ENCODE measurements at regions not wholly inside any gene's neighbourhood (a gene's known extent, or its start where the extent isn't known, plus 50 kb on each side); places are given as distances from the start of the nearest gene placed in this dataset.

- Histone ChIP-seq H3K36me3 (replicated peaks in 1 of 2; ENCODE audit: control insufficient read depth in 1 of 2, insufficient read depth in 2 of 2, low read length in 1 of 2) (no peaks in the 10 kb centered on the region), H3K9me2 (no peaks in the 10 kb centered on the region), H3K4me2 (no peak overlapping the region), H3K27me3 (ENCODE audit: insufficient read depth) (no peaks in the 10 kb centered on the region), H2AFZ (ENCODE audit: low read depth) (no peak overlapping the region), H3K4me3 (ENCODE audit: low read depth in 2 of 2, low read length in 1 of 2) (no peak overlapping the region), H3K27ac (ENCODE audit: low read depth in 2 of 2, low read length in 1 of 2) (no peak overlapping the region), H3F3A (replicated peaks; ENCODE audit: insufficient read depth) (peaks cover 21% of the 10 kb centered on the region), H3K4me1 (ENCODE audit: control insufficient read depth in 1 of 2, insufficient read depth in 2 of 2, low read depth in 1 of 2, low read length in 1 of 2) (peaks cover 9 to 26% of the 10 kb centered on the region in 2 experiments; a peak in 3 of 4 replicates), H3K9ac (no peak overlapping the region), H4K20me1 (ENCODE audit: insufficient read depth) (no peaks in the 10 kb centered on the region), H3K79me2 (ENCODE audit: insufficient read depth) (no peaks in the 10 kb centered on the region), H3K9me3 (no peaks in the 10 kb centered on the region)
- ChIA-PET CTCF (no interaction called here), POLR2A (no interaction called here)
- WGBS (ENCODE audit: low lambda C conversion rate), result 100% methylated on average over 1 of the region's 3 CpGs
- DNase-seq, result no peak
- TF ChIP-seq CHD2 (IDR thresholded peaks at IDR 0.05; ENCODE audit: low read length, partially characterized antibody) (no peak), IRF3 (IDR thresholded peaks at IDR 0.05; ENCODE audit: low read depth, low read length) (no peak), USF1 (IDR thresholded peaks at IDR 0.05; ENCODE audit: borderline replicate concordance, low read depth) (no peak), EZH2phosphoT487 (IDR thresholded peaks at IDR 0.05; ENCODE audit: borderline replicate concordance, low read depth) (no peak), MAX (IDR thresholded peaks at IDR 0.05; ENCODE audit: low read depth) (no peak), FOXM1 (IDR thresholded peaks at IDR 0.05; ENCODE audit: low read depth) (no peak), RAD21 (IDR thresholded peaks at IDR 0.05; ENCODE audit: low read length) (no peak), RXRA (IDR thresholded peaks at IDR 0.05; ENCODE audit: borderline replicate concordance, low read depth) (no peak), GABPA (IDR thresholded peaks at IDR 0.05; ENCODE audit: low read depth) (no peak), POLR2AphosphoS5 (IDR thresholded peaks at IDR 0.05; ENCODE audit: low read depth, low read length) (no peak), RCOR1 (IDR thresholded peaks at IDR 0.05; ENCODE audit: low read length) (no peak), YY1 (IDR thresholded peaks at IDR 0.05; ENCODE audit: low read depth) (no peak), ELF1 (IDR thresholded peaks at IDR 0.05) (no peak), FOSL2 (IDR thresholded peaks at IDR 0.05; ENCODE audit: borderline replicate concordance, low read depth) (no peak), MXI1 (IDR thresholded peaks at IDR 0.05; ENCODE audit: low read depth, low read length) (no peak), REST (IDR thresholded peaks at IDR 0.05; ENCODE audit: low read depth, low read length) (no peak), EP300 (IDR thresholded peaks at IDR 0.05; ENCODE audit: borderline replicate concordance in 1 of 2, low read depth in 1 of 2, low read length in 1 of 2) (no peak), PBX3 (IDR thresholded peaks at IDR 0.05) (no peak)
These were observed 184.7 kb upstream of the FN1 start for GRCh38 chr2:215620528-215620927.

Data from SK-N-SH (cell line).